ENCODE measurements at regions not wholly inside any gene's neighbourhood (a gene's known extent, or its start where the extent isn't known, plus 50 kb on each side); places are given as distances from the start of the nearest gene placed in this dataset.
"Not testable (repeated sequence)": the region's sequence is repeated elsewhere in the genome, so short reads cannot be mapped to it uniquely, and the experiment has no call there.

GRCh38 chr14:83873669-83874068 lies 1656.3 kb upstream of the FLRT2 start:
- TF ChIP-seq, protein P1, sequence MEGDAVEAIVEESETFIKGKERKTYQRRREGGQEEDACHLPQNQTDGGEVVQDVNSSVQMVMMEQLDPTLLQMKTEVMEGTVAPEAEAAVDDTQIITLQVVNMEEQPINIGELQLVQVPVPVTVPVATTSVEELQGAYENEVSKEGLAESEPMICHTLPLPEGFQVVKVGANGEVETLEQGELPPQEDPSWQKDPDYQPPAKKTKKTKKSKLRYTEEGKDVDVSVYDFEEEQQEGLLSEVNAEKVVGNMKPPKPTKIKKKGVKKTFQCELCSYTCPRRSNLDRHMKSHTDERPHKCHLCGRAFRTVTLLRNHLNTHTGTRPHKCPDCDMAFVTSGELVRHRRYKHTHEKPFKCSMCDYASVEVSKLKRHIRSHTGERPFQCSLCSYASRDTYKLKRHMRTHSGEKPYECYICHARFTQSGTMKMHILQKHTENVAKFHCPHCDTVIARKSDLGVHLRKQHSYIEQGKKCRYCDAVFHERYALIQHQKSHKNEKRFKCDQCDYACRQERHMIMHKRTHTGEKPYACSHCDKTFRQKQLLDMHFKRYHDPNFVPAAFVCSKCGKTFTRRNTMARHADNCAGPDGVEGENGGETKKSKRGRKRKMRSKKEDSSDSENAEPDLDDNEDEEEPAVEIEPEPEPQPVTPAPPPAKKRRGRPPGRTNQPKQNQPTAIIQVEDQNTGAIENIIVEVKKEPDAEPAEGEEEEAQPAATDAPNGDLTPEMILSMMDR (IDR thresholded peaks at IDR 0.05; ENCODE audit: control insufficient read depth, extremely low read depth, insufficient read depth), result no peak
- no peak for DNase-seq (ENCODE audit: low read depth)
- H3K4me3 ChIP-seq (ENCODE audit: low read depth, low read length), result no peak overlapping the region

DNA sequence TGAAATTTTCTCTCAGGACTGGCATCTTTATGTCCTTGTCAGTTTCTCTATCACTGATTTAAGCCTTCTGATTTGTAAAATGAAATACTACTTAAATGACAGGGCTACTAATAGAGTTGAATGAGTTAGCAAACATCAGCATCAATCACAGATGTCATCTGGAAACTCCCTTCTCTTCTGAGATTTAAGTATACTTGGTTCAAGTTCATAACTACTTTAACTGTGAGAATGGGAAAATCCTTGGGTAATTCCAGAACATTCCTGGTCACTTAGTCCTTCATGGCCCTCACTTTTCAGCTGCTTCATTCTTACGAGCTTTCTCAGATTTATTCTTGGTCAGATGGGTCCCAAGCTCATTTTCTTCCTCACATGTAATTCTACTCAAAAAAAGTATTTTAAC lies 1655.3 kb upstream of the FLRT2 start:
- TF ChIP-seq, protein P1 (IDR thresholded peaks at IDR 0.05; ENCODE audit: control insufficient read depth, extremely low read depth, insufficient read depth), result no peak
- no peak overlapping the region for H3K4me3 ChIP-seq (ENCODE audit: low read depth, low read length)
- DNase-seq (ENCODE audit: low read depth), result no peak

- TF ChIP-seq, protein P1 (IDR thresholded peaks at IDR 0.05; ENCODE audit: control insufficient read depth, extremely low read depth, insufficient read depth), result no peak
- no peak overlapping the region for H3K4me3 ChIP-seq (ENCODE audit: low read depth, low read length)
- DNase-seq (ENCODE audit: low read depth), result no peak
Observed at GRCh38 chr14:83883732-83884131, 1646.2 kb upstream of the FLRT2 start.

- no peak for DNase-seq (ENCODE audit: low read depth)
- TF ChIP-seq, protein P1 (IDR thresholded peaks at IDR 0.05; ENCODE audit: control insufficient read depth, extremely low read depth, insufficient read depth), result no peak
Observed at GRCh38 chr14:83885837-83886293, 1644.1 kb upstream of the FLRT2 start.

DNA sequence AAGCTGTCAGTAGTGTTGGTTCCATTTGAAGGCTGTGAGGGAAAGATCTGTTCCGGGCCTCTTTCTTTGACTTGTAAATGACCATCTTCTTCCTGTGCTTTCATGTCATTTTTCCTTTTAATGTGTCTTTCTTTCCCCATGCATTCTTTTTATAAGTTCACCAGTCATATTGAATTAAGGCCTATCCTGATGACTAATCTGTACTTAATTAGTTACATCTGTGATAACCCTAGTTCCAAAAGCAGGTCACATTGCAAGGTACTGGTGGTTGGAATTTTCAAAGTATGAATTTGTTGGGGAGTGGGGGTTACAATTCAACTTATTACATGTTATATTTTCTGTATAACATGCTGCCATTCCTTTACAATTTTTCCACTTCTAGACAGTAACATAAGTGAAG lies 1642.1 kb upstream of the FLRT2 start:
- H3K4me3 ChIP-seq (ENCODE audit: low read depth, low read length), result no peak overlapping the region
- TF ChIP-seq, protein P1 (IDR thresholded peaks at IDR 0.05; ENCODE audit: control insufficient read depth, extremely low read depth, insufficient read depth), result no peak
- no peak for DNase-seq (ENCODE audit: low read depth)

More at GRCh38 chr14:83885837-83886293, 1644.1 kb upstream of the FLRT2 start:
- H3K4me3 ChIP-seq (ENCODE audit: low read depth, low read length), result no peak overlapping the region

GRCh38 chr14:83893447-83893846 lies 1636.5 kb upstream of the FLRT2 start:
- DNase-seq (ENCODE audit: low read depth), result no peak
- TF ChIP-seq, protein P1 (IDR thresholded peaks at IDR 0.05; ENCODE audit: control insufficient read depth, extremely low read depth, insufficient read depth), result no peak
- no peak overlapping the region for H3K4me3 ChIP-seq (ENCODE audit: low read depth, low read length)

GRCh38 chr14:83894568-83894967 lies 1635.4 kb upstream of the FLRT2 start:
- no peak overlapping the region for H3K4me3 ChIP-seq (ENCODE audit: low read depth, low read length)
- TF ChIP-seq, protein P1 (IDR thresholded peaks at IDR 0.05; ENCODE audit: control insufficient read depth, extremely low read depth, insufficient read depth), result no peak
- no peak for DNase-seq (ENCODE audit: low read depth)

DNA sequence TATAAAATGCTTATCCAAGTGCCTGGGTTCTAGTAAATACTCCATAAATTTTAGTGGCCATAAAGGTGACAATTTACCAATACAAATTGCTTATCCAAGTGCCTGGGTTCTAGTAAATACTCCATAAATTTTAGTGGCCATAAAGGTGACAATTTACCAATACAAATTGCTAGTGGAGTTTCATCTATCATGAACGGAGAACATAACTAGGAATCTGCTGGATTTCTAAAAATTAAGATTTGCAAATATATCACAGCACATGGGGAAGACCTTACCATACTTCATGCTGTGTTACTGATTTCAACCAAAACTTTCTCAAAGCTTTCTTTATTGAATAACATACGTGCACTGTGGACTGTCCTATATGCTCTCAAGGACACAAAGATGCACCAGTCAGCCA lies 1631.4 kb upstream of the FLRT2 start:
- H3K4me3 ChIP-seq (ENCODE audit: low read depth, low read length); DNase-seq (ENCODE audit: low read depth): not testable (repeated sequence)

Data from LNCaP clone FGC (cell line).